DOHH2 (cell line): ENCODE measurements at regions not wholly inside any gene's neighbourhood (a gene's known extent, or its start where the extent isn't known, plus 50 kb on each side); places are given as distances from the start of the nearest gene placed in this dataset.

Source experiments
- H3F3A ChIP-seq: fragments of 200-600 bp; sonication (generic), shearing (Covaris generic); 2 replicates; pipeline ENCODE4 v1.6.0; 2016; ENCODE audit warnings: antibody characterized with exemption, mild to moderate bottlenecking; ENCODE audit not compliant: control insufficient read depth, insufficient read depth
- H3K27ac ChIP-seq: fragments of 200-600 bp; sonication (generic); 2 replicates; pipeline ENCODE4 v1.5.1; 2014; ENCODE audit warnings: low read depth, mild to moderate bottlenecking, low read length, moderate library complexity
- H3K27me3 ChIP-seq: fragments of 200-600 bp; sonication (generic); 2 replicates; pipeline ENCODE4 v1.6.1; 2014; ENCODE audit warnings: mild to moderate bottlenecking, low read length, mixed read lengths; ENCODE audit not compliant: control insufficient read depth
- H3K36me3 ChIP-seq: fragments of 200-600 bp; sonication (generic); 2 replicates; pipeline ENCODE4 v1.6.1; 2014; ENCODE audit warnings: mild to moderate bottlenecking, low read length, moderate library complexity, mixed read lengths; ENCODE audit not compliant: control insufficient read depth
- H3K4me1 ChIP-seq: fragments of 200-600 bp; sonication (generic); 2 replicates; pipeline ENCODE4 v1.6.1; 2014; ENCODE audit warnings: mild to moderate bottlenecking, low read length, mixed read lengths; ENCODE audit not compliant: control insufficient read depth
- H3K4me2 ChIP-seq: fragments of 200-600 bp; sonication (generic); 2 replicates; pipeline ENCODE4 v1.6.0; 2014; ENCODE audit warnings: mild to moderate bottlenecking, low read length, moderate library complexity
- H3K4me3 ChIP-seq: fragments of 200-600 bp; sonication (generic); 2 replicates; pipeline ENCODE4 v1.5.1; 2014; ENCODE audit warnings: mild to moderate bottlenecking, low read length, mixed read lengths
- H3K79me2 ChIP-seq: fragments of 200-600 bp; sonication (generic); 2 replicates; pipeline ENCODE4 v1.6.1; 2014; ENCODE audit warnings: mild to moderate bottlenecking, low read length, mixed read lengths; ENCODE audit not compliant: control insufficient read depth
- H3K9me2 ChIP-seq: fragments of 200-600 bp; sonication (generic); replicated peaks from 2 replicates; pipeline ENCODE4 v1.6.1; 2014; ENCODE audit warnings: mild to moderate bottlenecking, low read length, mixed read lengths; ENCODE audit not compliant: control insufficient read depth
- H3K9me3 ChIP-seq: fragments of 200-600 bp; sonication (generic); 2 replicates; pipeline ENCODE4 v1.6.1; 2014; ENCODE audit warnings: antibody characterized with exemption, low read length, mixed read lengths; ENCODE audit not compliant: control insufficient read depth, insufficient read depth
- H4K20me1 ChIP-seq: fragments of 200-600 bp; sonication (generic); 2 replicates; pipeline ENCODE4 v1.6.0; 2014; ENCODE audit warnings: low read depth, mild to moderate bottlenecking, antibody characterized with exemption, low read length, moderate library complexity; ENCODE audit not compliant: control insufficient read depth, insufficient read depth
- EZH2phosphoT487 ChIP-seq: fragments of 200-600 bp; sonication (generic); IDR thresholded peaks from 2 replicates; pipeline ENCODE4 v1.6.1; 2017; ENCODE audit warnings: borderline replicate concordance, mild to moderate bottlenecking, antibody characterized with exemption, low read length, moderate library complexity, mixed read lengths
- TF ChIP-seq, protein P1 (sequence below): fragments of 200-600 bp; sonication (generic); IDR thresholded peaks from one replicate; pipeline ENCODE4 v1.5.1; 2014; ENCODE audit warnings: antibody characterized with exemption, mild to moderate bottlenecking, low read depth, low read length; ENCODE audit not compliant: poor library complexity, severe bottlenecking

DNA sequence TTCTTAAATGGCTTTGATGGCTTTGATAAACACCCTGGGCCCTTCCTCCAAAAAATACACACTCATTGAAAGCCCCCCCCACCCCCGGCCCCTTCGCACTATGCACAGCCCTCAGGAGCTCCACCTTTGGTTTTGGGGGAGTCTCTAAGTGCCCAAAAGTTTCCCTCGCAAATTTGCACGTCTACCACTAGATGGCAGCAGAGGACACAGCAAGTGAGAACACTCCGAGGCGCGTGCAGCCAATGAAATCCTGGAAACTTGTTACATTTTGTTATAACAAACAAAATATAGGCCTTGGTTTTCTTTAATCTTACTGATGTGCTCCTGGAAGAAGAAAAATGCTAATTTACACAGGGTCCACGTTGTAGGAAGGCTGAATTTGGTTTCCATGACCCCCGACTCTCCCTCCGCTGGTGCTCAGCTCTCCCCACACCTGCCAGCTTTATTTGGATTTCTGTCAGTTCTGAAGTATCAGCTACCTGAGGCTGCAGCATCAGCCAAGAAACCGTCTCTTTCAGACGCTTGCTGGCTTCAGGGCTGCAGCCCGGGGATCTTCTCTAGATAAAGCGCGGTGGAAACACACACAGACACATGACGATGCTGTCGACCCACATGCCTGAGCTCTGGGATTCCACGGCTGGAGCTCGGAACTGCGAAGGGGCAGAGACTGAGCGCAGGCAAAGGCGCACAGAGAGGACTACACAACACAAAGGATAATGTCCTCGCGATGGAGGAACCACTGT lies 148.3 kb upstream of the RPS6KA2 start:
- Histone ChIP-seq H3K27me3 (peaks cover 10% of the 10 kb centered on the region), H3K9me2 (no peaks in the 10 kb centered on the region)

DNA sequence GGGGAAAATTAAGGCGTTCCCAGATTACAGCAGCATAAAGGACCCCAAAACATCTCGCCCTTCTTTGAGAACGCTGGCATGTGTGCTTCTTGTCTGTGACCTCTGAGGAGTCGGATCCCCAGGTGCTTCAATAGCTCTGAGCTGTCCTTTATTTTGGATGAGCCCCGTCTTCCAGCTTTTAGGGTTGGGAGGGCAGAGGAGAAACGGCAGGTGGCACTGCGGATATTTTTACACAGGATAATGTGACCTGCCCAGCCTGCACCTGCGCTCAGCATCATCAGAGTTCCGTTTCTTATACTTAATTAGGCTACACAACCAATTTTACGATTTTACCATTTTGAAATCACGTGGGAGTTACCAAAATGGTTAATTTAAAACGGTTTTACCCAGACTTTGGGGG lies 147.7 kb upstream of the RPS6KA2 start:
- no peak overlapping the region for H3K4me2 ChIP-seq

More for the DNA sequence above, 148.3 kb upstream of the RPS6KA2 start:
- Histone ChIP-seq H3K36me3 (no peaks in the 10 kb centered on the region), H3K79me2 (no peaks in the 10 kb centered on the region), H3K27ac (no peak overlapping the region), H3K4me2 (no peak overlapping the region), H3K9me3 (no peaks in the 10 kb centered on the region), H4K20me1 (no peaks in the 10 kb centered on the region), H3K4me3 (no peak overlapping the region), H3F3A (no peaks in the 10 kb centered on the region), H3K4me1 (no peaks in the 10 kb centered on the region)
- no peak for TF ChIP-seq EZH2phosphoT487
- TF ChIP-seq, protein P1, sequence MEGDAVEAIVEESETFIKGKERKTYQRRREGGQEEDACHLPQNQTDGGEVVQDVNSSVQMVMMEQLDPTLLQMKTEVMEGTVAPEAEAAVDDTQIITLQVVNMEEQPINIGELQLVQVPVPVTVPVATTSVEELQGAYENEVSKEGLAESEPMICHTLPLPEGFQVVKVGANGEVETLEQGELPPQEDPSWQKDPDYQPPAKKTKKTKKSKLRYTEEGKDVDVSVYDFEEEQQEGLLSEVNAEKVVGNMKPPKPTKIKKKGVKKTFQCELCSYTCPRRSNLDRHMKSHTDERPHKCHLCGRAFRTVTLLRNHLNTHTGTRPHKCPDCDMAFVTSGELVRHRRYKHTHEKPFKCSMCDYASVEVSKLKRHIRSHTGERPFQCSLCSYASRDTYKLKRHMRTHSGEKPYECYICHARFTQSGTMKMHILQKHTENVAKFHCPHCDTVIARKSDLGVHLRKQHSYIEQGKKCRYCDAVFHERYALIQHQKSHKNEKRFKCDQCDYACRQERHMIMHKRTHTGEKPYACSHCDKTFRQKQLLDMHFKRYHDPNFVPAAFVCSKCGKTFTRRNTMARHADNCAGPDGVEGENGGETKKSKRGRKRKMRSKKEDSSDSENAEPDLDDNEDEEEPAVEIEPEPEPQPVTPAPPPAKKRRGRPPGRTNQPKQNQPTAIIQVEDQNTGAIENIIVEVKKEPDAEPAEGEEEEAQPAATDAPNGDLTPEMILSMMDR = peak; percentile 83

DNA sequence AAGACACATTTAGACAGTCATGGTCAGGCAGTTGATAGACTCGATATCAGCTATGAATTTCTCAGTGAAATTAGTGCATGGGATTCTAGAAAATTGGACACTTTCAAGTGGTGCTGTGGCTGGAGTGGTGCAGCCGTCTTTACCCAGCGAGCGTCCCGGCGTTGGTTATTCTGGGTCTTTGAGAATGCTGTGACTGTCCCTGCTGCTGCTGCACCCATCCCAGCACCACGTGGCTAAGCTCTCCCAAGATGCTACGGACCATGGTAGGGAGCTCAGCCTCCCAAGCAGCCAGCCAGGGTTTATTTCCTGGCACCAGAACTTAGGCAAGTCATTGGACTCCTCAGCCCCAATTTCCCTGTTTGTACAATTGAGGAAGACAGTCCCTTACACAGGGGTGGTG lies 147.2 kb upstream of the RPS6KA2 start:
- H3K4me2 ChIP-seq = no peak overlapping the region
- no peaks in the 10 kb centered on the region for H3K4me1 ChIP-seq
- H3K36me3 ChIP-seq = no peaks in the 10 kb centered on the region
- H3K27me3 ChIP-seq = peaks cover 10% of the 10 kb centered on the region
- no peak overlapping the region for H3K4me3 ChIP-seq
- H3K79me2 ChIP-seq = no peaks in the 10 kb centered on the region
- TF ChIP-seq, protein P1 = no peak
- TF ChIP-seq EZH2phosphoT487 = no peak
- no peaks in the 10 kb centered on the region for H3K9me3 ChIP-seq
- no peak overlapping the region for H3K27ac ChIP-seq
- no peaks in the 10 kb centered on the region for H3K9me2 ChIP-seq
- H3F3A ChIP-seq = no peaks in the 10 kb centered on the region
- no peaks in the 10 kb centered on the region for H4K20me1 ChIP-seq

More for the DNA sequence above, 147.7 kb upstream of the RPS6KA2 start:
- Histone ChIP-seq H3K79me2 (no peaks in the 10 kb centered on the region), H3K27ac (no peak overlapping the region), H3K9me2 (no peaks in the 10 kb centered on the region), H3K4me1 (no peaks in the 10 kb centered on the region), H3F3A (no peaks in the 10 kb centered on the region), H3K4me3 (no peak overlapping the region), H3K36me3 (no peaks in the 10 kb centered on the region), H3K27me3 (peaks cover 10% of the 10 kb centered on the region), H3K9me3 (no peaks in the 10 kb centered on the region), H4K20me1 (no peaks in the 10 kb centered on the region)
- TF ChIP-seq, protein P1 = no peak
- TF ChIP-seq EZH2phosphoT487 = no peak
